GM19455 (cell line): ENCODE measurements at regions not wholly inside any gene's neighbourhood (a gene's known extent, or its start where the extent isn't known, plus 50 kb on each side); places are given as distances from the start of the nearest gene placed in this dataset.
"Not testable (repeated sequence)": the region's sequence is repeated elsewhere in the genome, so short reads cannot be mapped to it uniquely, and the experiment has no call there.

ENCODE experiments used
- ATAC-seq: cut with Tn5 transposase; IDR thresholded peaks from one replicate; pipeline ENCODE4 v1.9.1; 2021; ENCODE audit not compliant: unreplicated experiment

- no peak for ATAC-seq
Observed at GRCh38 chr1:112818990-112819689, 104.0 kb upstream of the PPM1J start.

DNA sequence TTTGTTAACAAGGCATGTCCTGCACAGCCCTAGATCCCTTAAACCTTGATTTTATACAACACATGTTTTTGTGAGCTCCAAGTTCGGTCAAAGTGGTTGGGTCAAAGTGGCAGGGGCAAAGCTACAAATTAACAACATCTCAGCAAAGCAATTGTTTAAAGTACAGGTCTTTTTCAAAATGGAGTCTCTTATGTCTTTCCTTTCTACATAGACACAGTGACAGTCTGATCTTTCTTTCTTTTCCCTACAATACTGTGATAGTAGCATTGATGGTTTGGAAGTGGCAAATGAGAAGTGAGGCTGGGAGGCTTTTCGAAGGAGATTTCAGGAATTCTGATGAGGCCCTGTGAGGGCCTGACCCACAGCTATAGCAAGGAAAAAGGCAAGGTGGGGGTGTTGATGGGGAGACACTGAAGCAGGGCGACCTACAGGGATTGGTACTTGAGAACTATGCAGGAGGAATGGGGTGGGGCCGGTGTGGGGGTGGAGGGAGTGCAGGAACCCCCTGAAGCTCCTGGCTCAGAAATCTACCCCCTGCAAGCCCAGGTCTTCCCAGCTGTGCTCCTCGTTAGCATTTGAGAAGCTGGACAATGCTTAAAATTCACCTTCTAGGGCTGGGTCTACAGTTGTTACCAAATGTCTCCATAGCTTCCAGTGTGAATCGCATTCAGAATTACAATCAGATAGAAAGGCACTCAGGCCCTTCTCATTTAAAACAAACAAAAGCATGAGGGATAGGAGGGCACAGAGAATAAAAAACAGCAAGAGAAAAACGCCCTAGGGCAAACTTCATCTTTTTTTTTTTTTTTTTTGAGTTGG lies 102.6 kb upstream of the PPM1J start:
- no peak for ATAC-seq

DNA sequence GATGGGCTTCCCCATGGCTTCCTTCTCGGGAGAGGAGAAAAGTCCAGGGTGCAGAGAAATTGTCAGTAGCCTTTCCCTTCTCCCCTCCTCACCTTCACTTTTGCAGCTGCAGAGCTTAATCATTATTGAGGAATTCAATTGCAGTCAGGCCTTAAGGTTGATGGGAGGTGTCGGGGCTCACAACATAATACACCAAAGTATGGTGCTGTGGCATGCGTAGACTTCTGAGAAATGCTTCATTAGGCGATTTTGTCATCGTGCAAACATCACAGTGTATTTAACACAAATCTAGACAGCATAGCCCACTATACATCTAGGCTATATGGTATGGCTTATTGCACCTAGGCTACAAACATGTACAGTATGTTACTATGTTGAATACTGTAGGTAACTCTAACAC lies 100.2 kb upstream of the PPM1J start:
- ATAC-seq = no peak

- ATAC-seq = not testable (repeated sequence)
Observed at GRCh38 chr1:112814645-112815044, 99.5 kb upstream of the PPM1J start.

- no peak for ATAC-seq
Observed at GRCh38 chr1:112808861-112809684, 93.9 kb upstream of the PPM1J start.

DNA sequence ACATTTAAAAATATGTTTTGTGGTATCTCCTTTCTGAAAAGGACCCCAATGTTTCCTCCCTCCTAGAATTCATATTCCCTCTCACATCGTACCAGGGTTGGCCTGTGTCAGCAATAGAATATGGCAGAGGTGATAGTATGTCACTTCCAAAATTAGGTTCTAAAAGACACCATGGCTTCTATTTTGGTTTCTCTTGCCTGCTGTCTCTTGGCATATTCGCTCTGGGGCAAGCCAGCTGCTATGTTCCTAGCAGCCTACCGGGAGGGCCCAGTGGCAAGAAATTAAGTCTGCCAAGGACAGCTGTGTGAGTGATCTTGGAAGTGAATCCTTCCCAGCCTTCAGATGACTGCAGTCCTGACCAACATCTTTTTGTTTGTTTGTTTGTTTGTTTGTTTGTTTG lies 92.9 kb upstream of the PPM1J start:
- no peak for ATAC-seq

DNA sequence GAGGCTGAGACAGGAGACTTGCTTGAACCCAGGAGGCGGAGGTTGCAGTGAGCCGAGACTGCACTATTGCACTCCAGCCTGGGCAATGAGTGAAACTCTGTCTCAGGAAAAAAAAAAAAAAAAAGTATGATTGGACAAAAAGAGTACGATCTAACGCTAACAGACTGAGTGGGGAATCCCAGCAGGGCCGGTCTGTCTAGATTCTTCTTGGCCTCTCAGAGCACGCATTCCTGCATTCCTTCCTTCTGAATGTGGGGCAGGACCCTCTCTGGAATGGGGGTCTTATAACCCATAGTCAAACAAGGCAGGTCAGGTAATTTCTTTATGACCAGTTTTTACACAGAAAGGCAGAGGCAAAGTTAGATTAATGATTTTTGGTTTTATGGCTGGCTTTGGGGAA lies 92.0 kb upstream of the PPM1J start:
- no peak for ATAC-seq

GRCh38 chr1:112806090-112806642 lies 91.0 kb upstream of the PPM1J start:
- no peak for ATAC-seq

DNA sequence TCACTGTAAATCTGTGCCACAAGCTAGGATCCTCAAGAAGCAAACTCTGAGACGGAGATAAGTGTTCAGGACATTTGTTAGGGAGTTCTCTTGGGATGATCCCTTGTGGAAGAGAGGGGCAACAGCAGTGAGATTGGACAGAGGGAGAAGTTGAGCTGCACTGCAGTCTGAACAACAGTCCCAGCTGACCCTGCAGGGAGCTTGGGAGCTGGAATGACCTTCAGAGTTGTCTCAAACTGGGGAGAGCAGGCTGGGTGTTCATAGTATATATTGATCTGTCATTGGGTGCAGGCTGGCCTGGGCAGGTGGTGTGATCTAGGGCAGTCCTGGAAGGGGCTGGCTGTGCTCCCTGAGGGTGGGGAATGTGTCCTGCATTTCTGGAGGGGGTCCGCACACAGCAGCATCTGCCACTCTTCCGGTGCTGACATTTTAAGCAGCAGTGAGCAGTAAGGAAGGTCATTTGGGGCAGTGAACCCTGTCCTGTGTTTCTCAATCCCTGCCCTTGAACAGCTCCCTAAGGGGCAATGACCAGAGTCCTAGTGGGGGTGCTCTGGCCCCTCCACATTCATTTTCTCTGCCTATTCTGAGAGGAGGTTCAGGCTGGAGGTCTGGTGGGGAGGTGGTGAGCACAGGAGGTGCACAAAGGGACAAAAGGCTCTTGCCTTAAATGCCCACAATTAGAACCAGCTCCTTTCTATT lies 90.2 kb upstream of the PPM1J start:
- ATAC-seq = no peak

GRCh38 chr1:112803906-112804762 lies 89.0 kb upstream of the PPM1J start:
- ATAC-seq = peak; percentile 73

DNA sequence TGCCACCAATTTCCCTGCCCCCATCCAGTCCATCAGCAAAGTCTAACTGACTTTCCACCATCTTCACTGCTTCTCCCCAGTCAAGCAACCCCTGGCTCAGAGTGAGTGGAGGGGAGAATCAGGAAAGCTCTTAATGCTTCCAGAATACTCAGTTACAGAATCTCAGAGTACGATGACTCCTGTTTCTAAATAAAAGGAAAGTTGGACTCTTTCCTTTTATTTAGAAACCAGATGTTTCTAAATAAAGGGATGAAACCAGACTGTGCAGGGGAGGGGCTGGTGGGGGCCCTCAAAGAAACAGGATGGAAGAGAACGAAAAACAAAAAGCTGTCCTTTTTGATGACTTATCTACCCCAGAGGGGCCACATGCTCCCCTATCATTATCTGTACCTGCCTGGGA lies 85.2 kb upstream of the PPM1J start:
- no peak for ATAC-seq

DNA sequence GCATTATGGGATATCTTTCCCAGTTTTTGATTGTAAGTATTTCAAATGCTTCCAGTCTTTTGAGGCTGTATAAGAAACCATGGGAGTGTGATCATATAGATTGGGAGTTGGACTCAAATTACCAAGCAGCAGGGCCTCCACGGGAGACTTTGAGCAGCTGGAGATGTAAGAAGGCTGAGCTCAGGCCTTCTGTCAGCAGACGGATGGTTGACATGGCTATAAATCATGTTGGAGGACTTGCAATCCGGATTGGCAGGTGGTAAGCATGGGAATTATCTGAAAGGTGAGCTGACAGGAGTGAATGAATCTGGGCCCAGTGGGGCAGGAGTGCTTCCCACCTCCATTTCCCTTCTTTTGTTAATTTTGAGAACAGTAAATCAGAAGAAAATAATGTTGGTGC lies 83.2 kb upstream of the PPM1J start:
- ATAC-seq = no peak

- no peak for ATAC-seq
Observed at GRCh38 chr1:112797224-112797623, 82.1 kb upstream of the PPM1J start.

GRCh38 chr1:112794654-112795239 lies 79.6 kb upstream of the PPM1J start:
- ATAC-seq = no peak

GRCh38 chr1:112793631-112794565 lies 78.8 kb upstream of the PPM1J start:
- ATAC-seq = no peak

GRCh38 chr1:112791723-112792104 lies 76.6 kb upstream of the PPM1J start:
- no peak for ATAC-seq

DNA sequence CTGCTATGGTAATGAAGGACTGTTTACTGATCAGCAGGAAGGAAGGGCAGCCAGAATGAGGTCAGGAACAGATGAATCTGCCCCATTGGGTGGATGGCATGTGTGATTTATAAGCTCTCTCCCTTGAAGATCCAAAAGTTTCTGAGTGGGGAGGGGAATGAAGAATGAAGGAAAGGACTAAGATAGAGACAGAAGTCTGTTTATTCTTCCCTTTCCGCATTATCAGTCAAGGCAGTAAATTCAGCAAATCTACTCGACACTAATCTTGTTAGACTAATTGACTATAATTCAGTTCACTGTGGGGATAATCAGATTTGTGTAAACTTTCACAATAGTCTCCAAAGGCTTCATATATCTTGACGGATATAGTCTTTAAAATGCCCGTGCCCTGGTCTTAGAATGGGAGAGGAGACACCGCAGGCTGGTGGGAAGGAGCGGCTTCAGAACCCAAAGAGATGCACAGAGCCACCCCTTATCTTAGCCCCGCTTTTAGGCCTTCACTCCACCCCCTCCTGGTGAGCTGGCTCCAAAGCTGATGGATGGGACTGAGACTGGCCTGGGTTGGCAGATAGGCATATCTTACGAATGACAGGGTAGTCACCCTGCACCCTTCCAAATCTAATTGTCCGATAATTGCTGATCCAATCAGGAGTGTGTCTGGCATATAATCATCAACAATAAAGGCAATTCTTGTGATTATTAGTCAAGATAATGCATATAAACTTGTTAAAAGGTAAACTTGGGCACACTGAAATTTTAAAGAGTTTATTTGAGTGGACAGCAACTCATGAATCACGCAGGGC lies 76.0 kb upstream of the PPM1J start:
- ATAC-seq = no peak

- no peak for ATAC-seq
Observed at GRCh38 chr1:112788561-112788960, 73.4 kb upstream of the PPM1J start.
